Stimulated activated CD4-positive, alpha-beta T cell treated with anti-CD3 and anti-CD28 coated beads, TNF-alpha, amount 100 ng/mL, for 48 hours (primary cell): ENCODE measurements at regions not wholly inside any gene's neighbourhood (a gene's known extent, or its start where the extent isn't known, plus 50 kb on each side); places are given as distances from the start of the nearest gene placed in this dataset.

Experiments used
- DNase-seq, 3 donors: peaks; one replicate each; pipeline ENCODE4 v3.0.0-alpha.2; 2020; ENCODE audit warnings: low read depth in 3 of 3

DNA sequence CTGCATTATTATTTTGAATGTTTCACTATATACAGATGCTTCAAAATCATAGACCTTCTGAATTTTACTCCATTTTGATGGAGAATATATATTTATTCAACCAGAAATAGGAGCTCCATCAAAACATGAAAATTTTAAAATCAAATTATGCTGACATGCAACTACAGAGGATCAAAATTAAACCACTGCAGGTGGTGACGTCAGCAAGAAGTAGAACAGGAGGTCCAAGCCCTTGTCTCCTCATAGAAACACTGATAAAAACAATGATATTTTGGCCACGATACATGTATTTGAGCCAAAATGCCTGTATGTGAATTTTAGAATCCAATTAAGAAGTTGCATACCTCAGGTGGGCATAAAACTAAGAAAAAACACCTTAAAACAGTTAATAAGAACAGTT is 236.6 kb upstream of the FBXL7 start:
- DNase-seq: no peak

- DNase-seq: no peak
Measured at GRCh38 chr5:15261269-15261995, 238.5 kb upstream of the FBXL7 start.

GRCh38 chr5:15260356-15261268 is 239.4 kb upstream of the FBXL7 start:
- DNase-seq: no peak

GRCh38 chr5:15256485-15256884 is 243.5 kb upstream of the FBXL7 start:
- no peak for DNase-seq

DNA sequence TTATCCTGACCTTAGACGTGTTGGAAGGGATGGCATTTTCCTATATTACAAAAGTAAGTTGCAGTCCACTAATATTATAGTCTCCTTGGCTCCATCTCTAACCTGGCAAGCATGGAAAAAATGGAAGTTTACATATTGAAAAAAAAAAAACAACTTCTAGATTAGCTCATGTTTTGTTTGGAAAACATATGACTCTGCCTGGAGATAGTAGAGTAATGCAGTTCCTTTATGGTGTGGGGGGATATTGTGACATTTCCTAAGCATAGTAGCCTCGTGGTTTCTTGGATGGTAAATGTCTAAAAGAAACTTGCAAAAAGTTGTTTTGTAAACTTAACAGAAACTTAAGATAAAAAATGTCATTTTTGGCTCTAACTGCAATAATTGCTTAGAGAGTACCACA is 244.4 kb upstream of the FBXL7 start:
- DNase-seq: no peak

GRCh38 chr5:15254607-15255006 is 245.4 kb upstream of the FBXL7 start:
- DNase-seq: no peak

GRCh38 chr5:15252331-15252730 is 247.6 kb upstream of the FBXL7 start:
- no peak for DNase-seq

- DNase-seq: no peak
Measured at GRCh38 chr5:15249152-15249551, 250.8 kb upstream of the FBXL7 start.

DNA sequence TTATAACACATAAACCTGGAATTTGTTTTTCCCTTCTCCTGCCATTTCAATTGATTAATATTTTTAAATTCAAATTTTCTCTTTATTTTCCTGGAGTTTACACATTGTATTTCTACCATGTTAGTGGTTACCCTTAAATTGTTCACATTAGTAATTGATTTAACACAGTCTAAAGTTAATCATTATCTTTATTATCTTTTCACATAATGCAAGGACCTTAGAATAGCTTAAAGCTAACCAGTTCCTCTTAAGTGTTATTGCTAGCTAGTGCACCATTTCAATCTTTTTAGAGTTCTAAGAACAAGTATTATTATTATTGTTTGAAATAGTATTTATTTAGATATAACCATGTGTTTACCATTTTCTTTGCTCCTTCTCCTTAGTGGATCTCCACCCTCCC is 251.2 kb upstream of the FBXL7 start:
- no peak for DNase-seq

DNA sequence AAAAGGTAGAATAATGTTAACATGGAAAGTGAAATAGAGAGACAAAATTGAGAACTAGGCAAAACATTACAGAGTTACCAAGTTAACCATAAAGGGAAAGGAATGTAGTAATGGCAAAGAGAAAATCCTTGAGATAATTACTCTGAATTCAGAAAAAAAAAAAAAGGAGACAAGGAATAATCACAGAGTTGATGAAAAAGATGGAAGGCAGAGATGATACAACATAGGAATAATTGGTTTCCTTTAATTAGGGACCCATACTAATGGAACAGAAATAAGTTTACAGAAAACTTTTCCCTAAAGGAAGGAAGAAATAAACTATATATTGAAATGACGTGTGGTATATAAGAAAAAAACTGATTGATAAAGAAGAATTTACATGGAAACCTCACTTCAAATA is 254.1 kb upstream of the FBXL7 start:
- no peak for DNase-seq

- no peak for DNase-seq
Measured at GRCh38 chr5:15243301-15244020, 256.5 kb upstream of the FBXL7 start.

GRCh38 chr5:15241216-15241821 is 258.7 kb upstream of the FBXL7 start:
- DNase-seq: no peak

GRCh38 chr5:15238006-15238405 is 262.0 kb upstream of the FBXL7 start:
- DNase-seq: no peak

- no peak for DNase-seq
Measured at GRCh38 chr5:15236911-15237508, 263.0 kb upstream of the FBXL7 start.

GRCh38 chr5:15234911-15235310 is 265.1 kb upstream of the FBXL7 start:
- DNase-seq: no peak

- no peak for DNase-seq
Measured at GRCh38 chr5:15234366-15234765, 265.6 kb upstream of the FBXL7 start.

- no peak for DNase-seq
Measured at GRCh38 chr5:15233566-15233965, 266.4 kb upstream of the FBXL7 start.

- no peak for DNase-seq
Measured at GRCh38 chr5:15222156-15222555, 277.8 kb upstream of the FBXL7 start.

DNA sequence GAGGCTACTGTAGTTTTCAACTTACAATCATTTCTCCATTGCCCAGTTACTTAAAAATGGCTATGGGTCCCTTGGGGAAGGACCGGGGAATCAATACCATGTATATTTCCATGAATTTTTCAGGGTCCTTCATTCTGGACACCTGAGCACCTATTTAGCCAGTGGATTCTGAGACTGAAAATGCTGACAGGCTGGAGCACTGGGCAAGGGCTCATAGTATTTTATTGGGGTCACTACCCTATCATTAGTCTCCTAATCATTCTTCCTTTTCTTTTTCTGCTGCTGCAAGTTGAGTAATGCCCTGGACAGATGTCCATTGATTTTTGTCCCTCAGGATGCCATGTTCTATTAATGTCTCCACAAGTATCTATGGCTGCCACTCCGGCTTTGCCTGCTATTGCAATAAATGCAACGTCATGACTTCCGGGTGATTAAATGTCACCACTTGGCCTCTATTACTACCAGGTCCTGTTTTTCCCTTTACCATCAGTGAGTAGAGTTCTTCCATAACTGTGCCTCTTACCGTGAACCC is 279.3 kb upstream of the FBXL7 start:
- DNase-seq: no peak

GRCh38 chr5:15215056-15215455 is 284.9 kb upstream of the FBXL7 start:
- DNase-seq: no peak

DNA sequence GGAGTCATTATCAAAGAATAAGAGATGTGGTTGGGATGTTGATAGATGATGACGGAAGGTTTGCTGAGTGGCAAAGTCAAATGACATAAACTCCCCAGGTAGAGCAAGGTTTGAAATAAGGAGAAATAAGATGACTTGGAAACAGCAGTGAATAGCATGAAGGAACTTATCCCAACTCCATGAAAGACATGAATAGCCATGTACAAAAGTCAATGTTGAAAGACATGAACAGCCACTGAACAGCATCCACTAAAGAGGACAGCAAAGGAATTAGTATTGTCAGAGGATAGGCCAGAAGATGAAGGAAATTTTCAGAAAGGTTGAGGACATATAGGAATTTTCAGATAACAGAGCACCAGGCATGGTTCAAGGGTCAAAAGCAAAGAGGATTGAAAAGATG is 286.0 kb upstream of the FBXL7 start:
- no peak for DNase-seq
